ENCODE measurements at regions not wholly inside any gene's neighbourhood (a gene's known extent, or its start where the extent isn't known, plus 50 kb on each side); places are given as distances from the start of the nearest gene placed in this dataset.
"Not testable (repeated sequence)": the region's sequence is repeated elsewhere in the genome, so short reads cannot be mapped to it uniquely, and the experiment has no call there.

DNA sequence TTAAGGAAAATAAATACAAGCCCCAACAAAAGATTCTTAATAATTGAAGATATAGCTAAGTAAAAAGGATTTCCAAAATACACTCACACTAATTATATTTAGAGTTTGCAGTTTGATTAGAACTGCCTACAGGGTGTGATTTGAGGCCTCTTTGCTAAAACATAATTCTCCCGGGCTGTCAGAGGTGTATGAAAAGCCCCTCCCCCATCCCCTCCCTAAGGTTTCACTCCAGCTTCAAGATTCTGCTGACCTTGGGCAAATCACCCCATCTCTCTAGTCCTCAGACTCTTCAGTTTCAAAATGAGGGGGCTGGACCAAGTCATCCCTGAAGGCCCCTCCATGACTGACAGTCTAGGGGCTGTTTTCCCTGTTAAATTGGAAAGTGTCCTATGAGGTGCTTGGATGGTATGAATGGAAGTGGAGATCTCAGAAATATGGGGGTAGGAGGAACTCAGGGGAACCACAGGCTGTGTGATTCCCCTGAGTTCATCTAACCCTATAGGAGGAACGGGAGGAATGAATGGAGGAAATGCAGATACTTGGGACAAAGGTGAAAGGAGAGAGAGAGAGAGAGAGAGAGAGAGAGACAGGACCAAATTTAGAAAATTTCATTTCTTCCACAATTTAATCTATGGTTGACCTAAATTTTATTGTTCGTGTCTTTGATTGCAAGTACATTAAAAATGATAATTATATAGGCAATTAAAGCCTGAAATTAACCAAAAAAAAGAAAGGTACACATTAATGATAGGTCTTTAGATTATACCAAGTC, 107.5 kb downstream of the SPP2 start:
- Histone ChIP-seq H3K4me1 (ENCODE audit: insufficient read depth, low read length, severe bottlenecking) (no peaks in the 10 kb centered on the region), H2AFZ (ENCODE audit: low read length) (no peak overlapping the region), H3K79me2 (ENCODE audit: insufficient read depth, low read length) (no peaks in the 10 kb centered on the region), H3F3A (ENCODE audit: insufficient read depth, low read length) (no peaks in the 10 kb centered on the region), H3K9me3 (ENCODE audit: low read length) (no peaks in the 10 kb centered on the region), H3K27me3 (ENCODE audit: insufficient read depth, low read length) (no peaks in the 10 kb centered on the region), H4K20me1 (ENCODE audit: insufficient read depth, low read length) (no peaks in the 10 kb centered on the region), H3K9me2 (ENCODE audit: low read depth, low read length) (no peaks in the 10 kb centered on the region), H3K9ac (ENCODE audit: low read length) (no peak overlapping the region), H3K4me2 (ENCODE audit: low read length) (no peak overlapping the region), H3K4me3 (ENCODE audit: low read depth, low read length, poor library complexity, severe bottlenecking) (no peak overlapping the region), H3K27ac (ENCODE audit: low read depth, low read length, poor library complexity, severe bottlenecking) (no peak overlapping the region), H3K36me3 (ENCODE audit: insufficient read depth, low read length) (no peaks in the 10 kb centered on the region)
- TF ChIP-seq, protein P1, sequence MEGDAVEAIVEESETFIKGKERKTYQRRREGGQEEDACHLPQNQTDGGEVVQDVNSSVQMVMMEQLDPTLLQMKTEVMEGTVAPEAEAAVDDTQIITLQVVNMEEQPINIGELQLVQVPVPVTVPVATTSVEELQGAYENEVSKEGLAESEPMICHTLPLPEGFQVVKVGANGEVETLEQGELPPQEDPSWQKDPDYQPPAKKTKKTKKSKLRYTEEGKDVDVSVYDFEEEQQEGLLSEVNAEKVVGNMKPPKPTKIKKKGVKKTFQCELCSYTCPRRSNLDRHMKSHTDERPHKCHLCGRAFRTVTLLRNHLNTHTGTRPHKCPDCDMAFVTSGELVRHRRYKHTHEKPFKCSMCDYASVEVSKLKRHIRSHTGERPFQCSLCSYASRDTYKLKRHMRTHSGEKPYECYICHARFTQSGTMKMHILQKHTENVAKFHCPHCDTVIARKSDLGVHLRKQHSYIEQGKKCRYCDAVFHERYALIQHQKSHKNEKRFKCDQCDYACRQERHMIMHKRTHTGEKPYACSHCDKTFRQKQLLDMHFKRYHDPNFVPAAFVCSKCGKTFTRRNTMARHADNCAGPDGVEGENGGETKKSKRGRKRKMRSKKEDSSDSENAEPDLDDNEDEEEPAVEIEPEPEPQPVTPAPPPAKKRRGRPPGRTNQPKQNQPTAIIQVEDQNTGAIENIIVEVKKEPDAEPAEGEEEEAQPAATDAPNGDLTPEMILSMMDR (IDR thresholded peaks at IDR 0.05; ENCODE audit: low read length): no peak
- no peak for TF ChIP-seq EZH2 (IDR thresholded peaks at IDR 0.05; ENCODE audit: borderline replicate concordance, low read length)

DNA sequence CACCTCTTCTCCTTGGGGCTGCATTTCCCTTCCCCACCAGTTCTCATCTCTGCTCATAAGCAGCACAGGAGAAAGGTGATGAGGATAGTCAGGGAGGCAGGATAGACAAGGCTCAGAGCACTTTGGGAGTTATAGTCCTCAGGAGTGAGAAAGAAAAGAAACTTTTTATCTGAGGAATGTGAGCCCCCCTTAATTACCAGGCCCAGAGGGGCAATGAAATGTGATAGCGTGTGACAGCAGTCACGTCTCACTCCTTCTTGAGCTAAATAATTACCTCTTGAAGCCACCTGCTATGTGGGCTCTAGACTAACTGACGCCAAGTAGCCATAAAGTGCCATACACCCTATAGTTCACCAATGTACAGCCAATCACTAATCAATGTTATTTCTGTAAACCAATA, 105.8 kb downstream of the SPP2 start:
- Histone ChIP-seq H3K27ac (ENCODE audit: low read depth, low read length, poor library complexity, severe bottlenecking) (no peak overlapping the region), H2AFZ (ENCODE audit: low read length) (no peak overlapping the region), H3F3A (ENCODE audit: insufficient read depth, low read length) (no peaks in the 10 kb centered on the region), H3K9me2 (ENCODE audit: low read depth, low read length) (no peaks in the 10 kb centered on the region), H3K4me3 (ENCODE audit: low read depth, low read length, poor library complexity, severe bottlenecking) (no peak overlapping the region), H3K79me2 (ENCODE audit: insufficient read depth, low read length) (no peaks in the 10 kb centered on the region), H3K4me2 (ENCODE audit: low read length) (no peak overlapping the region), H3K27me3 (ENCODE audit: insufficient read depth, low read length) (no peaks in the 10 kb centered on the region), H3K9ac (ENCODE audit: low read length) (no peak overlapping the region), H3K9me3 (ENCODE audit: low read length) (no peaks in the 10 kb centered on the region), H4K20me1 (ENCODE audit: insufficient read depth, low read length) (no peaks in the 10 kb centered on the region), H3K4me1 (ENCODE audit: insufficient read depth, low read length, severe bottlenecking) (no peaks in the 10 kb centered on the region), H3K36me3 (ENCODE audit: insufficient read depth, low read length) (no peaks in the 10 kb centered on the region)
- TF ChIP-seq, protein P1 (IDR thresholded peaks at IDR 0.05; ENCODE audit: low read length): no peak
- no peak for TF ChIP-seq EZH2 (IDR thresholded peaks at IDR 0.05; ENCODE audit: borderline replicate concordance, low read length)

DNA sequence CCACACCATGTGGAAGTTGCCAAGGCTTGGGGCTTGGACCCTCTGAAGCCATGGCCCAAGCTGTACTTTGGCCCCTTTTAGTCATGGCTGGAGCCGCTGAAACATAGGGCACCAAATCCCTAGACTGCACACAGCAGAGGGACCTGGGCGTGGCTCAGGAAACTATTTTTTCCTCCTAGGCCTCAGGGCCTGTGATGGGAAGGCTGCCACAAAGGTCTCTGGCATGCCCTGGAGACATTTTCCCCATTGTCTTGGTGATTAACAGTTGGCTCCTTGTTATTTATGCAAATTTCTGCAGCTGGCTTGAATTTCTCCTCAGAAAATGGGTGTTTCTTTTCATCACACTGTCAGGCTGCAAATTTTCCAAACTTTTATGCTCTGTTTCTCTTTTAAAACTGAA, 102.3 kb downstream of the SPP2 start:
- H3F3A ChIP-seq (ENCODE audit: insufficient read depth, low read length): not testable (repeated sequence)

DNA sequence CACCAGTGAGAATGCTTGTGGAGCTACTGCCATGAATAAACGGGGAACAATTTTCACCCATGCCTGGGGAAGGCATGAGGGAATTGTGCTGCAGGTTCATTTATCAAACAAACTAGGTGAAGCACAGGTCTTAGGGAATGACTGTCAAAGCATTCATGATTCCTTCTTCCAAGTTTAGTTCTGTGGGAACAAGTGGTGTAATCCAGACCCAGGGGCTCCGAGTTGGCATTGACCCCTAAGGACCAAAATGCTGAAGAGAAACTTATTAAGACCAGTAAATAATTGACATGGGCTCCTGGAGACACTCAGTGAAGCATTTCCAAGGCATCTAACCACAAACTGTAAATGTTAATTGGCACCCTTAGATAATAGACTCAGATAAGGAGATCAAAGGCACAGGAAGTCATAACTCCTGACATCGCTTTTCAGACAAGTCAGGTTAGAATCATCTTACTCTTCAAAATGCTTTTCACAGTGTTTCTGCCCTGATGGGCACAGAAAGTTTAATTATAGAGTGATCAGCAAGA, 96.9 kb downstream of the SPP2 start:
- Histone ChIP-seq H4K20me1 (ENCODE audit: insufficient read depth, low read length) (no peaks in the 10 kb centered on the region), H3F3A (ENCODE audit: insufficient read depth, low read length) (no peaks in the 10 kb centered on the region), H3K4me1 (ENCODE audit: insufficient read depth, low read length, severe bottlenecking) (no peaks in the 10 kb centered on the region), H3K9me3 (ENCODE audit: low read length) (no peaks in the 10 kb centered on the region), H3K4me3 (ENCODE audit: low read depth, low read length, poor library complexity, severe bottlenecking) (no peak overlapping the region), H3K36me3 (ENCODE audit: insufficient read depth, low read length) (no peaks in the 10 kb centered on the region), H3K79me2 (ENCODE audit: insufficient read depth, low read length) (no peaks in the 10 kb centered on the region), H3K9ac (ENCODE audit: low read length) (no peak overlapping the region), H3K27me3 (ENCODE audit: insufficient read depth, low read length) (no peaks in the 10 kb centered on the region; the same call in 1 of the 2 replicates), H3K4me2 (ENCODE audit: low read length) (no peak overlapping the region), H3K9me2 (ENCODE audit: low read depth, low read length) (no peaks in the 10 kb centered on the region), H2AFZ (ENCODE audit: low read length) (no peak overlapping the region), H3K27ac (ENCODE audit: low read depth, low read length, poor library complexity, severe bottlenecking) (no peak overlapping the region)
- TF ChIP-seq EZH2 (IDR thresholded peaks at IDR 0.05; ENCODE audit: borderline replicate concordance, low read length): no peak
- TF ChIP-seq, protein P1 (IDR thresholded peaks at IDR 0.05; ENCODE audit: low read length): no peak

More for the DNA sequence above, 102.3 kb downstream of the SPP2 start:
- not testable (repeated sequence) for H3K9ac ChIP-seq (ENCODE audit: low read length); H2AFZ ChIP-seq (ENCODE audit: low read length); H3K9me2 ChIP-seq (ENCODE audit: low read depth, low read length); H4K20me1 ChIP-seq (ENCODE audit: insufficient read depth, low read length); H3K4me2 ChIP-seq (ENCODE audit: low read length); H3K79me2 ChIP-seq (ENCODE audit: insufficient read depth, low read length); H3K27me3 ChIP-seq (ENCODE audit: insufficient read depth, low read length); H3K27ac ChIP-seq (ENCODE audit: low read depth, low read length, poor library complexity, severe bottlenecking); H3K4me1 ChIP-seq (ENCODE audit: insufficient read depth, low read length, severe bottlenecking); H3K4me3 ChIP-seq (ENCODE audit: low read depth, low read length, poor library complexity, severe bottlenecking); H3K9me3 ChIP-seq (ENCODE audit: low read length); H3K36me3 ChIP-seq (ENCODE audit: insufficient read depth, low read length)
